Activated CD4-positive, alpha-beta T cell treated with anti-CD3 and anti-CD28 coated beads, Interleukin-2, amount 10 ng/mL, durations not matched to agents 7 days and 5 days (primary cell): ENCODE measurements at regions not wholly inside any gene's neighbourhood (a gene's known extent, or its start where the extent isn't known, plus 50 kb on each side); places are given as distances from the start of the nearest gene placed in this dataset.
"Not testable (repeated sequence)": the region's sequence is repeated elsewhere in the genome, so short reads cannot be mapped to it uniquely, and the experiment has no call there.

Experiments
- CTCF ChIA-PET: fragments of 350-600 bp; sonication (Branson Sonifier 250); formaldehyde crosslinking; loops from one replicate; lab custom pipeline; 2021; ENCODE audit warnings: antibody characterized with exemption; lab: Charles Lee
- POLR2A ChIA-PET: fragments of 350-600 bp; sonication (Branson Sonifier 250); formaldehyde crosslinking; loops from one replicate; lab custom pipeline; 2021; ENCODE audit warnings: antibody characterized with exemption; lab: Charles Lee
- DNase-seq: peaks from one replicate; pipeline ENCODE4 v3.0.0-alpha.2; 2020
- H3K27ac Mint-ChIP-seq: one replicate; pipeline ENCODE4 v1.8.0; 2021; ENCODE audit warnings: mild to moderate bottlenecking, moderate library complexity, mixed read lengths
- H3K27me3 Mint-ChIP-seq: one replicate; pipeline ENCODE4 v1.8.0; 2021; ENCODE audit warnings: mixed read lengths
- H3K36me3 Mint-ChIP-seq: one replicate; pipeline ENCODE4 v1.8.0; 2021; ENCODE audit warnings: low read depth, mixed read lengths
- H3K4me1 Mint-ChIP-seq: one replicate; pipeline ENCODE4 v1.8.0; 2021; ENCODE audit warnings: mixed read lengths
- H3K4me3 Mint-ChIP-seq: one replicate; pipeline ENCODE4 v1.8.0; 2021; ENCODE audit warnings: mild to moderate bottlenecking, moderate library complexity, mixed read lengths
- H3K9me3 Mint-ChIP-seq: one replicate; pipeline ENCODE4 v1.8.0; 2021; ENCODE audit warnings: mixed read lengths

DNA sequence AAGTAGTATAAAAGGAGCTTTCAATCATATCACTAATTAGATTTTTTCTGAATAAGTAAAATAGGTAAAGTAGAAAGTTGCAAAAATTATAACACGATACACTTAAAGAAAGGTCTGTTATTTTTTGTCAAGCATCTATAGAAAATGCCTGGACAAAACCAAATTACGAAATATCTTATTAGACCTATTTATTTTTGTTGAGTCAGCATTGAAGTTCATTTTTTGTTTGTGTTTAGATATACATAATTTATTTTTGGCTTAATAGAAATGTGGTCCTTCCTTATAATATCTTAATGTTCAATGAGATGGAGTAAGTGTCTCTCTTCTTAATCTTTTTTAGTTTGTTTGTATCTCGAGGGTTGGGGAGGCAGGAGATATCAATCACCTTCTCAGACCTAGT, 214.8 kb upstream of the GRIA1 start:
- CTCF ChIA-PET: no interaction called here
- no peaks in the 10 kb centered on the region for H3K36me3 Mint-ChIP-seq
- H3K9me3 Mint-ChIP-seq: no peaks in the 10 kb centered on the region
- POLR2A ChIA-PET: no interaction called here
- no peaks in the 10 kb centered on the region for H3K27me3 Mint-ChIP-seq
- DNase-seq: no peak
- H3K4me1 Mint-ChIP-seq: no peaks in the 10 kb centered on the region
- H3K4me3 Mint-ChIP-seq: no peak overlapping the region
- H3K27ac Mint-ChIP-seq: no peak overlapping the region

DNA sequence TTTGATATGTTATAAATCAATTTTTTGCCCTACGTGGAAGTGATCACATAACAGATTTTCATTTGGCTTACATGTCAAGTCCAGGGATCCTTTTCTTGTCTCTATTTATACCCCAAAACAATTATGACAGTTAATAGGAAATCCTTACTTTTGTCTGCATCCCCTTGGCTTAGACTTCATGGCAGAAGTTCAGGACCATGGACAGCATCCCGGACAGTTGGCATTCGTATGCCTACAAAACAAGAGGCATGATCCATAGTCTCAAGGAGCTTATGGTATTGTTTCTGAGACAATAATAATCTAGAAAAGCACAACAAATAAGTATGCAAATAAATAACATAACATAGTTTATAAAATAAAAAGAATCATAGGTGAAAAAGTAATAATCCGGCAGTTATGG, 214.3 kb upstream of the GRIA1 start:
- Mint-ChIP-seq H3K4me3 (no peak overlapping the region), H3K36me3 (no peaks in the 10 kb centered on the region), H3K9me3 (no peaks in the 10 kb centered on the region), H3K4me1 (no peaks in the 10 kb centered on the region), H3K27me3 (no peaks in the 10 kb centered on the region), H3K27ac (no peak overlapping the region)
- ChIA-PET POLR2A (no interaction called here), CTCF (no interaction called here)
- DNase-seq: peak; percentile 40

- H3K36me3 Mint-ChIP-seq, DNase-seq, H3K27me3 Mint-ChIP-seq, H3K4me1 Mint-ChIP-seq, H3K27ac Mint-ChIP-seq, H3K4me3 Mint-ChIP-seq, CTCF ChIA-PET, POLR2A ChIA-PET: not testable (repeated sequence)
- peaks cover 14% of the 10 kb centered on the region for H3K9me3 Mint-ChIP-seq
These were observed 194.1 kb upstream of the GRIA1 start for GRCh38 chr5:153296251-153296844.

DNA sequence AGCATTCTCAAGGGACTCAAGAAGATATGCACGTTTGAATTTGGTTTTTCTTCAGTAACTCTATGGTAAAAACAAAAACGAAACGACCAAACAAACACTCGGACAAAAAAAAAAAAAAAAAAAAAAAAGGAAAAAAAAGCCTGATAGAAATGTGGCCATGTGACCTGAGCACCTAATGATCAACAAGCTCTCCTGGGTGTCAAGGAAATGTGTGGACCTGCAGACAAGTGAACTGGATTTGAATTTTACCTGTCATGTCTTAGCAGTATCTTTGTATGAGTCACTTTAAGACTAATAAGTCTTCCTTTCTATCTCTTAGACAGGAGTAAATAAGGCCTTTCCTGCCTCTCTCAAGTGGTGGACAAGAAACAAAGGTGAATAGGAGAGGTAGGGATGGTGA, 190.6 kb upstream of the GRIA1 start:
- ChIA-PET CTCF (no interaction called here), POLR2A (no interaction called here)
- peaks cover 14% of the 10 kb centered on the region for H3K9me3 Mint-ChIP-seq
- no peaks in the 10 kb centered on the region for H3K36me3 Mint-ChIP-seq
- no peaks in the 10 kb centered on the region for H3K4me1 Mint-ChIP-seq
- H3K4me3 Mint-ChIP-seq: no peak overlapping the region
- H3K27ac Mint-ChIP-seq: no peak overlapping the region
- H3K27me3 Mint-ChIP-seq: no peaks in the 10 kb centered on the region
- DNase-seq: no peak

DNA sequence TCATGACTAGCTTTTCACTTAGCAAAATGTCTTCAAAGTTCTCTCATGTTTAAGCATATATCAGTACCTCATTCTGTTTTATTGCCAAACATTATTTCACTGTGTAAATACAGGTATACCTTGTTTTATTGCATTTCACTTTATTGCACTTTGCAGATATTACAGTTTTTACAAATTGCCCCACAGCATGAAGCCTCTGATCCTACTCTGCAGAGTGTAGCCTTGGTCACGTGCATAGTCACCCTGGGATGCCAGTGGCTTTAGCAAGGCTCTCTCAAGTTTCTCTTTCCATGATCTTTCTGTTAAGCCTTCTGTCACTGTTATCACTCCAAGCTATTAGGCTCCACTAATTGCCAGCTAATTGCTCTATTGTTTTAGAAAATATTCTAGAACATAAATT, 182.2 kb upstream of the GRIA1 start:
- H3K27ac Mint-ChIP-seq: no peak overlapping the region
- ChIA-PET POLR2A (no interaction called here), CTCF (no interaction called here)
- no peaks in the 10 kb centered on the region for H3K27me3 Mint-ChIP-seq
- H3K36me3 Mint-ChIP-seq: no peaks in the 10 kb centered on the region
- no peaks in the 10 kb centered on the region for H3K4me1 Mint-ChIP-seq
- no peak overlapping the region for H3K4me3 Mint-ChIP-seq
- peaks cover 12% of the 10 kb centered on the region for H3K9me3 Mint-ChIP-seq
- DNase-seq: no peak

DNA sequence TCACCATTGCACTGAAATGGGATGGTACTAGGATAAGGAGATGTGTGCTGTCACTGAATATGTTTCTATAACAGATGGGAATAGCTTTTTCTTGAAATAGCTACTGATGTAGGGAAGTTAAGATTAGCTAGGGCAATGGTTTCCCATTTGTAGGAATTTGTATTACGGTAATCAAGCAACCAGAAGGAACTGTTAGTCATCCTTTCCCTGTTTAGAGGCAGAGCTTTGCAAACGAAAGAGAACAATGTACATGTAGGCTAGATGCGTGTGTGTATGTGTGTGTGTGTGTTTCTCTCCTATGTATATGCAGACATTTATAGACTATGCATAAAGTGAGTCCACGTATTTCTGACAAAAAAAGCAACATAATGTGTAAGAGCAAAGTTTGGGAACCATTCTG, 171.9 kb upstream of the GRIA1 start:
- ChIA-PET CTCF (no interaction called here), POLR2A (no interaction called here)
- Mint-ChIP-seq H3K27me3 (no peaks in the 10 kb centered on the region), H3K27ac (no peak overlapping the region), H3K4me1 (no peaks in the 10 kb centered on the region), H3K4me3 (no peak overlapping the region), H3K36me3 (no peaks in the 10 kb centered on the region), H3K9me3 (peaks cover 6% of the 10 kb centered on the region)
- DNase-seq: no peak

DNA sequence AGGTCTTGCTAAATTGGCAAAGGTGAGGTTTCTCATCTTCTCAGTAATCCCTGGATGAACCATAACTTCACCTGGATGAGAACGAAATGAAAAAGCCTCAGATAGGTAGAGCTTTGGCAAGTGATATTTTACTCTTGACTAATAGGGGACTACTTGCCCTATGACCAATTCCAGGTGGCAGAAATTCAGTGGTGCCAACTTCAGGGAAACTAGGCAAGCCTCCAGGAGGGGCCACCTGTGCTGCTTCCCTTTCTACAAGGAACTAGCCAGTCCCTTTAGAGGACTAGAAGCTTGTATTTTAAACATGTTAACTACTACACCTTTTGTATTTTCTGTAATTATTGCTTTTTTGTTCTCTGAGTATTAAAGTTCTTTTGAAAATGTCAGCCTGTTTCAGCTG, 169.0 kb upstream of the GRIA1 start:
- Mint-ChIP-seq H3K4me3 (no peak overlapping the region), H3K36me3 (no peaks in the 10 kb centered on the region), H3K27me3 (no peaks in the 10 kb centered on the region), H3K27ac (no peak overlapping the region), H3K4me1 (no peaks in the 10 kb centered on the region), H3K9me3 (no peaks in the 10 kb centered on the region)
- ChIA-PET CTCF (no interaction called here), POLR2A (no interaction called here)
- DNase-seq: no peak

DNA sequence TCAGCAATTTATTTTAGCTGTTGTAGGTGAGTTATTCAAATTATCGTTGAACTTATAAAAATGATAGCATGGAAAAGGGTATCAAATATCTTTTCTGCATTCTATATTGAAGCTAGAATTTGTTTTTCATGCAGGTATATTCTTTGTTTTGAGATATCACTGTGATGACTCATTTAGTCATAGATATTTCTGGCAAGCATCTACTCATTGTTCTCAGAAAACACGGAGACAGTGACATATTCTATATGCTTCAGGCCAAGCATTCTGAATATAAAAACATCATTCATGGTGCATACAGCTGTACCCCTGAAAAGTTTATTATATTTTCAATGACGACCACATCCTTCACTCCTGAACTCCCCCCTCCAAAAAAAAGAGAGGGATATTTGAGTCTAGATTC, 150.3 kb upstream of the GRIA1 start:
- ChIA-PET POLR2A (no interaction called here), CTCF (no interaction called here)
- no peaks in the 10 kb centered on the region for H3K9me3 Mint-ChIP-seq
- peaks cover 4% of the 10 kb centered on the region for H3K27me3 Mint-ChIP-seq
- H3K36me3 Mint-ChIP-seq: no peaks in the 10 kb centered on the region
- H3K27ac Mint-ChIP-seq: no peak overlapping the region
- no peak overlapping the region for H3K4me3 Mint-ChIP-seq
- no peak for DNase-seq
- H3K4me1 Mint-ChIP-seq: no peaks in the 10 kb centered on the region

DNA sequence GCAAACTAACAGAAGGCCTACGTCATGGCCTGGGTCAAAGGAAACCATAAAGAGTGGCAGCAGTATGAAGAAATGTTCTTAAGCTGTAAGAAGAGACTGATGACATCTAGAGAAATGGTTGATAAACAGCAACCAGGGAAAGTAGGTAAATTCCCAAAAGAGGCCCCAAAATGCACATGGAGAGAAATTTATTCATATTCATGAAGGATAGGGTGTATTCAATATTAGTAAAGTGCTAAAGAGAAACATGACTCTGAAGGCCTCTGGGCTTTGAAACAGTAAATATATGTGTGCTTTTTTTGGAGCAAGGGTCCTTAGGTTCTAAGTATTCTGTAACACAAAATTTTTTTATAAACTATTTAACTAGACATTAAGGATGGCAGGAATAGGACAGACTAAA, 149.7 kb upstream of the GRIA1 start:
- Mint-ChIP-seq H3K4me3 (no peak overlapping the region), H3K27me3 (peaks cover 7% of the 10 kb centered on the region), H3K9me3 (no peaks in the 10 kb centered on the region), H3K27ac (no peak overlapping the region), H3K36me3 (no peaks in the 10 kb centered on the region), H3K4me1 (no peaks in the 10 kb centered on the region)
- CTCF ChIA-PET: no interaction called here
- POLR2A ChIA-PET: no interaction called here
- DNase-seq: no peak

DNA sequence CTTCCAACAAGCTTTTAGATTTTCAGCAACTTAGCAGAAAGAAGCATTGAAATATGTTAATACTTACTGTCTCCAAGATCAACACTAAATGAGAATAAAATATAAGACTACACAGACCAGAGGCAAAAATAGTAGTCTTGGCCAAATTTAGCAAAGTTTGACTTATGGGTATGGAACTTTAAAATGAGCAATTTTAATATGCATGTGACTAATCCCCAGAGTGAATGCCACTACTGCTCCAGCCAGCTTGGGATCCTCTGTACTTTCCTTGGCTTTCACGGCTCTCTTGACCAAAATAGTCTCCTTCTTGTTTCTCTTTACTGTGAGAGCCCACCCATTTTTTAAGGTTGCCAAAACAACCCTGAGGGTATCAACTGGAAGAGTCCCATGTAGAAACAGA, 148.0 kb upstream of the GRIA1 start:
- H3K27ac Mint-ChIP-seq: no peak overlapping the region
- peaks cover 11% of the 10 kb centered on the region for H3K27me3 Mint-ChIP-seq
- no peaks in the 10 kb centered on the region for H3K4me1 Mint-ChIP-seq
- H3K9me3 Mint-ChIP-seq: no peaks in the 10 kb centered on the region
- H3K4me3 Mint-ChIP-seq: no peak overlapping the region
- no peaks in the 10 kb centered on the region for H3K36me3 Mint-ChIP-seq
- ChIA-PET CTCF (interaction anchor here (0.6 kb wide), 1 partner anchor 1333 kb away, joined by 4 read pairs; no protein-coding TSS in a partner anchor), POLR2A (no interaction called here)
- no peak for DNase-seq

- Mint-ChIP-seq H3K27me3 (peaks cover 37% of the 10 kb centered on the region), H3K36me3 (no peaks in the 10 kb centered on the region), H3K27ac (no peak overlapping the region), H3K4me1 (peaks cover 5% of the 10 kb centered on the region), H3K9me3 (no peaks in the 10 kb centered on the region), H3K4me3 (no peak overlapping the region)
- no peak for DNase-seq
- ChIA-PET POLR2A (interaction anchor here (0.6 kb wide), 1 partner anchor 11 kb away, joined by 3 read pairs; no protein-coding TSS in a partner anchor), CTCF (no interaction called here)
These were observed 142.9 kb upstream of the GRIA1 start for GRCh38 chr5:153347611-153348010.

GRCh38 chr5:153350175-153350883, 140.1 kb upstream of the GRIA1 start:
- Mint-ChIP-seq H3K36me3 (no peaks in the 10 kb centered on the region), H3K27ac (no peak overlapping the region), H3K27me3 (peaks cover 34% of the 10 kb centered on the region), H3K4me3 (no peak overlapping the region), H3K4me1 (peaks cover 16% of the 10 kb centered on the region), H3K9me3 (no peaks in the 10 kb centered on the region)
- DNase-seq: no peak
- ChIA-PET CTCF (no interaction called here), POLR2A (no interaction called here)

GRCh38 chr5:153352685-153353219, 137.7 kb upstream of the GRIA1 start:
- ChIA-PET CTCF (no interaction called here), POLR2A (no interaction called here)
- Mint-ChIP-seq H3K4me3 (peak overlapping the region; percentile 57), H3K4me1 (peaks cover 24% of the 10 kb centered on the region), H3K27ac (peak overlapping the region; percentile 70), H3K9me3 (peaks cover 10% of the 10 kb centered on the region), H3K27me3 (peaks cover 27% of the 10 kb centered on the region), H3K36me3 (peaks cover 5% of the 10 kb centered on the region)
- DNase-seq: peak; percentile 46
